HG02759 (cell line): ENCODE measurements at regions not wholly inside any gene's neighbourhood (a gene's known extent, or its start where the extent isn't known, plus 50 kb on each side); places are given as distances from the start of the nearest gene placed in this dataset.

Experiments used
- ATAC-seq: cut with Tn5 transposase; IDR thresholded peaks from one replicate; pipeline ENCODE4 v1.9.1; 2021; ENCODE audit warnings: mild to moderate bottlenecking, moderate library complexity; ENCODE audit not compliant: unreplicated experiment

GRCh38 chr1:222114536-222115156 lies 372.8 kb upstream of the DUSP10 start:
- ATAC-seq, result no peak

- ATAC-seq, result no peak
Measured at GRCh38 chr1:222109836-222110235, 367.9 kb upstream of the DUSP10 start.

GRCh38 chr1:222107975-222108374 lies 366.1 kb upstream of the DUSP10 start:
- ATAC-seq, result no peak

GRCh38 chr1:222107267-222107666 lies 365.4 kb upstream of the DUSP10 start:
- ATAC-seq, result no peak

GRCh38 chr1:222106377-222106776 lies 364.5 kb upstream of the DUSP10 start:
- no peak for ATAC-seq

- ATAC-seq, result no peak
Measured at GRCh38 chr1:222105861-222106260, 364.0 kb upstream of the DUSP10 start.

- ATAC-seq, result peak; percentile 55
Measured at GRCh38 chr1:222105393-222105737, 363.5 kb upstream of the DUSP10 start.

- no peak for ATAC-seq
Measured at GRCh38 chr1:222104694-222105392, 363.0 kb upstream of the DUSP10 start.

- no peak for ATAC-seq
Measured at GRCh38 chr1:222104097-222104496, 362.2 kb upstream of the DUSP10 start.

GRCh38 chr1:222099746-222100145 lies 357.9 kb upstream of the DUSP10 start:
- ATAC-seq, result no peak

GRCh38 chr1:222098404-222098803 lies 356.5 kb upstream of the DUSP10 start:
- no peak for ATAC-seq

- no peak for ATAC-seq
Measured at GRCh38 chr1:222097588-222097987, 355.7 kb upstream of the DUSP10 start.

- no peak for ATAC-seq
Measured at GRCh38 chr1:222096883-222097282, 355.0 kb upstream of the DUSP10 start.

- ATAC-seq, result no peak
Measured at GRCh38 chr1:222096476-222096772, 354.5 kb upstream of the DUSP10 start.

- ATAC-seq, result peak; percentile 81
Measured at GRCh38 chr1:222095606-222096475, 354.0 kb upstream of the DUSP10 start.

GRCh38 chr1:222093518-222093917 lies 351.6 kb upstream of the DUSP10 start:
- no peak for ATAC-seq

- no peak for ATAC-seq
Measured at GRCh38 chr1:222090103-222090502, 348.2 kb upstream of the DUSP10 start.

- no peak for ATAC-seq
Measured at GRCh38 chr1:222087221-222087920, 345.5 kb upstream of the DUSP10 start.

GRCh38 chr1:222084996-222085395 lies 343.1 kb upstream of the DUSP10 start:
- no peak for ATAC-seq

GRCh38 chr1:222084048-222084447 lies 342.2 kb upstream of the DUSP10 start:
- no peak for ATAC-seq

GRCh38 chr1:222081859-222082258 lies 340.0 kb upstream of the DUSP10 start:
- no peak for ATAC-seq
